ENCODE measurements at regions not wholly inside any gene's neighbourhood (a gene's known extent, or its start where the extent isn't known, plus 50 kb on each side); places are given as distances from the start of the nearest gene placed in this dataset.
"Not testable (repeated sequence)": the region's sequence is repeated elsewhere in the genome, so short reads cannot be mapped to it uniquely, and the experiment has no call there.

DNA sequence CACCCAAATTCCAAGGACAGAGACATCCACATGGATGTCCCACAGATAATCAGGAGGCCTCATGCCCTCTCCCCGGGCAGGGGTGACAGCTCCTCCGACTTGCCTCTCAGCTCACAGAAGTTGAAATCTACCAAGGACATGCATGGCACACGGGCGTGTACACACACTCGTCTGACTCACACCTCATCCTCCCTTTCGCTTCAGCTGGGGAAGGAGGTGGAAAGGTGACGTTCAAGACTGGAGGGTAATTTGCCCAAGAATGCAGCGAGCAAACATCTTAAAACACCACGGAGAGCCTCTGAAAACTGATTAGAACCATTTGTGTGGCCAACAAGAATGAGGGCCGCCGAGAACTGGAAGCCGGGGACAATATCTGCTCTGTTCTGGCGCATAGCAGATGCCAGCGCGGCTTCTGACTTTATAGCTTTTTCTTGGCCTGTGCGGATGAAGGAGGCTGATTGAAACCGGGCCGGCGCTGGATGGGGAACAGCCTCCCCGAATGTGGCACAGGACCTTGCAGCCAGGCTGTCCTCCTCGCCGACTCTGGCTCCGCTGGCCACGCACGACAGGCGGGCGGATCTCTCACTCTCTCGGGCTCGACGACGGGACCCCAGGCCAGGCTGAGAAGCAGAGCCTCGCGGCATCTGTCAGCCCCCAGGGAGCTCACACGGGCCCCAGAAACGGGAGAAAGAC lies 100.9 kb downstream of the C16orf95 start:
- H3K36me3 Mint-ChIP-seq = no peaks in the 10 kb centered on the region
- peaks cover 0 to 6% of the 10 kb centered on the region in 2 donors for H3K9me3 Mint-ChIP-seq
- ATAC-seq = no peak
- H3K27ac Mint-ChIP-seq = no peak overlapping the region
- no peak for DNase-seq (ENCODE audit: low spot score in 2 of 2)

DNA sequence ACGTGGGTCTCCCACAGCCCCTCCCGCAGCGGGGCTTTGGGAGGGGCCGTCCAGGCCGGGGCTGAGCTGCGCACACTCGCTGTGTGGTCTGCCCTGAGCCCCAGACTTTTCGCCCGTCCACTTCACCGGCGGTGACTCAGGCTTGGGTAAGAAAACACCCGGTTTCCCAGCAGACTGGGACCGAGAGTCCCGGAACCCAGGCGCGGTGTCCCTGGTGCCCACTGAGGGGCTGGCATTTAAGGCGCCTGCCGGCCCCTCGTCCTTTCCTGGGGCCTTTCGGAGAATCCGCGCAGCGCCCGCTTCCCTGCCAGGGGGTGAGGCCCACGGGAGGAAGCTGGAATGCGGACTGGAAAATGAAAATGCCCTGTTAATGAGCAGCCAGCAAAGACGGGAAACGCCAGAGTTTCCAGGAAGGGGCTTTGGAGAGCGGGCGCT lies 100.3 kb downstream of the C16orf95 start:
- Mint-ChIP-seq H3K27ac (no peak overlapping the region), H3K36me3 (no peaks in the 10 kb centered on the region), H3K9me3 (peaks cover 0 to 6% of the 10 kb centered on the region in 2 donors)
- DNase-seq (ENCODE audit: low spot score in 2 of 2) (no peak), ATAC-seq (no peak)

DNA sequence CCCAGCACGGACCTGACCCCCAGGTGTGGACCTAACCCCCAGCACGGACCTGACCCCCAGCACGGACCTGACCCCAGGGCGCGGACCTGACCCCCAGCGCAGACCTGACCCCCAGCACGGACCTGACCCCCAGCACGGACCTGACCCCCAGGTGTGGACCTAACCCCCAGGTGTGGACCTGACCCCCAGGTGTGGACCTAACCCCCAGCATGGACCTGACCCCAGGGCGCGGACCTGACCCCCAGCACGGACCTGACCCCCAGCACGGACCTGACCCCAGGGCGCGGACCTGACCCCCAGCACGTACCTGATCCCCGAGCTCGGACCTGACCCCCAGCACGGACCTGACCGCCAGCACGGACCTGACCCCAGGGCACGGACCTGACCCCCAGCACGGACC lies 99.4 kb downstream of the C16orf95 start:
- H3K27ac Mint-ChIP-seq; H3K36me3 Mint-ChIP-seq; ATAC-seq; DNase-seq (ENCODE audit: low spot score in 2 of 2); H3K9me3 Mint-ChIP-seq: not testable (repeated sequence)

DNA sequence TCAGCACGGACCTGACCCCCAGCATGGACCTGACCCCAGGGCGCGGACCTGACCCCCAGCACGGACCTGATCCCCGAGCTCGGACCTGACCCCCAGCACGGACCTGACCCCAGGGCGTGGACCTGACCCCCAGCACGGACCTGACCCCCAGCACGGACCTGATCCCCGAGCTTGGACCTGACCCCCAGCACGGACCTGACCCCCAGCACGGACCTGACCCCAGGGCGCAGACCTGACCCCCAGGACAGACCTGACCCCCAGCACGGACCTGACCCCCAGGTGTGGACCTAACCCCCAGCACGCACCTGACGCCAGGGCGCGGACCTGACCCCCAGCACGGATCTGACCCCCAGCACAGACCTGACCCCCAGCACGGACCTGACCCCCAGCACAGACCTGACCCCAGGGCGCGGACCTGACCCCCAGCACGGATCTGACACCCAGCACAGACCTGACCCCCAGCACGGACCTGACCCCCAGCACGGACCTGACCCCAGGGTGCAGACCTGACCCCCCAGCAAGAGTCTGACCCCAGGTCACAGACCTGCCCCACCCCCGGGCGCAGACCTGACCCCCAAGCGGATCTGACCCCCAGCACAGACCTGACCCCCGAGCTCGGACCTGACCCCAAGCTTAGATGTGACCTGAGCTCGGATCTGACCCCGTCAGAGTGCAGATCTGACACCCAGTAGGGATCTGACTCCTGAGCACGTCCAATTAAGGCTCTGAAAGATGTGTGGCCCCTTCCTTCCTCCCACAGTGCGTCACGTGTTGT lies 98.7 kb downstream of the C16orf95 start:
- ATAC-seq (no peak), DNase-seq (ENCODE audit: low spot score in 2 of 2) (no peak)
- H3K9me3 Mint-ChIP-seq = peaks cover 0 to 6% of the 10 kb centered on the region in 2 donors
- no peak overlapping the region for H3K27ac Mint-ChIP-seq
- H3K36me3 Mint-ChIP-seq = no peaks in the 10 kb centered on the region

DNA sequence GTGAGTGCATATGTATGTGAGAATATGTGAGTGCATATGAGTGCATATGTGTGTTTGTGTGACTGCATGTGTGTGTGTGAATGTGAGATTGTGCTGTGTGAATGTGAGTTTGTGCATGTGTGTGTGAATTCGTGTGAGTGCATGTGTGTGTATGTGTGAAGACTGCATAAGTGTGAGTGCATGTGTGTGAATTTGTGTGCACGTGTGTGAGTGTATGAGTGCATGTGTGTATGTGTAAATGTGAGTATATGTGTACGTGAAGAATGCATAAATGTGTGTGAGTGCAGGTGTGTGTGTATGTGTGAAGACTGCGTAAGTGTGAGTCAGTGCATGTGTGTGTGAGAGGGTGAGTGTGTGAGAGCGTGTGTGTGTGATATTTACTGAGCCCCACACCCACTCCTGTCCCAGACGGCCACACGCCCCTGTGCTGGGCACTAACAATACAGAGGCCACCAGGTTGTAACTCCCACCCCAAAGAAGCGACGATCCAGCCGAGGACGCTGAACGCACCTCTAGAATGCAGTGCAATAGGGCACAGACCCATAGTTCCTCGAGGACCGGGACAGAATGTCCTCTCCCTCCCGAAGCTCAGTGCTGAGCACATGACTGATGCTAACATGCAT lies 97.8 kb downstream of the C16orf95 start:
- H3K9me3 Mint-ChIP-seq = peaks cover 0 to 6% of the 10 kb centered on the region in 2 donors
- ATAC-seq = no peak

DNA sequence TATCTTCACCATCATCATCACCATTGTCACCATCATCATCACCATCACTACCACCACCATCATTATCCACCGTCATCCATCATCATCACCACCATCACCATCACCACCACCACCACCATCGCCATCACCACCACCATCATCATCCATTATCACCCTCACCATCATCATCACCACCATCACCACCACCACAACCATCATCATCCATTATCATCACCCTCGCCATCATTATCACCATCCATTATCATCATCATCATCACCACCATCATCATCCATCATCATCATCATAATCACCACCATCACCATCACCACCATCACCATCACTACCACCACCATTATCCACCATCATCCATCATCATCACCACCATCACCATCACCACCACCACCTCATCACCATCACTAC lies 95.6 kb downstream of the C16orf95 start:
- DNase-seq (ENCODE audit: low spot score in 2 of 2) (no peak), ATAC-seq (no peak)
- Mint-ChIP-seq H3K27ac (no peak overlapping the region), H3K9me3 (peaks cover 0 to 6% of the 10 kb centered on the region in 2 donors), H3K36me3 (no peaks in the 10 kb centered on the region)

More for the DNA sequence above, 97.8 kb downstream of the C16orf95 start:
- Mint-ChIP-seq H3K27ac (no peak overlapping the region), H3K36me3 (no peaks in the 10 kb centered on the region)
- no peak for DNase-seq (ENCODE audit: low spot score in 2 of 2)

DNA sequence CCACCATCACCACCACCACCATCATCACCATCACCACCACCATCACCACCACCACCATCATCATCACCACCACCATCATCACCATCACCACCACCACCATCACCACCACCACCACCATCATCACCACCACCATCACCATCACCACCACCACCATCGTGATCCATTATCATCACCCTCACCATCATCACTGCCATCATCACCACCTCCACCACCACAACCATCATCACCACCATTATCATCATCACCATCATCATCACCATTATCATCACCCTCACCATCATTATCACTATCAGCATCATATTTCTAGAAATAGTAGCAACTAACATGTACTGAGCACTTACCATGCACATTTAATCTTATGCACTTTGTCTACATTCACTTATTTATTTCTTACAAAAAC lies 94.9 kb downstream of the C16orf95 start:
- H3K36me3 Mint-ChIP-seq = no peaks in the 10 kb centered on the region
- DNase-seq (ENCODE audit: low spot score in 2 of 2) (no peak), ATAC-seq (no peak)
- H3K27ac Mint-ChIP-seq = no peak overlapping the region
- peaks cover 0 to 6% of the 10 kb centered on the region in 2 donors for H3K9me3 Mint-ChIP-seq

DNA sequence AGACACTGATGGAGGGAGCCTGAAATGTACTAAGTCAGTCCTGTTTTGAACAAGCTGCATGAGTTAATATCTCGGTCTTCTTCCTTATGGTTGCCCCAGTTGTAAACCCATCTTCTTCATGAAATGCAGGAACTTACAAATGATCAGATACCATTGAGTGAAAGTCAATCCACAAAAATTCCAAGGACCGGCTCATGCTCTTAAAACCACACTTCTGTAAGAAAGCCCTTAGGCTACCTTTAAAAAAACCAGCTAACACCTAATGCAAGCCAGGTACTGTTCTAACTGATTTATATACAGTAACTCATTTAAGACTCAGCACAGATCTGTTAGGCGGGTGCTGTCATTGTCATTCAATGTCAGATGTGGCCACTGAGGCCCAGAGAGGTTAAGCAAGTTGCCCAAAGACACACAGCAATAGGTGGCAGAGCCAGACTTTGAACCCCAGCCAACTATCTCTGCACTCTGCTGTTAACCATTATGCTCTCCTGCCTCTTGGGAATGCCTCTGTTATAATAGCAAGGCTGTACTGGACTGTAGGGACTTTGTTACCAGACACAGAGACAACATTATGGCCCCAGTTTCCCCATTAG lies 93.4 kb downstream of the C16orf95 start:
- Mint-ChIP-seq H3K9me3 (peaks cover 0 to 6% of the 10 kb centered on the region in 2 donors), H3K36me3 (no peaks in the 10 kb centered on the region)
- no peak for ATAC-seq

DNA sequence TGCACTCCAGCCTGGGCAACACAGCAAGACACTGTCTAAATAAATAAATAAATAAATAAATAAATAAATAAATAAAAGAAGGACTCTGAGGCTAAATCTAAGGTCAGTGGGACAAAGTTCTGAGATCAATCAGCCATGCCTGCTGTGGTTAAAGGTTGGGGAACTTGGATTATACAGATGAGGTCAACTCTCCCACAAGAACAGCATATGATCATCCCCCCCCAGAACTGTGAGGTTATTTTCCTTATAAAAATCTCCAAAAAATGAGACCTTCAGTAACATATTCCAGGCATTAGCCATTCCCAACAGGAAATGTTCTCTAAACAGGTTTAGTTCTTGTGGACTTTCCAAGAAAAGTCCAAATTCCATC lies 90.3 kb downstream of the C16orf95 start:
- ATAC-seq (no peak), DNase-seq (ENCODE audit: low spot score in 2 of 2) (no peak)
- H3K36me3 Mint-ChIP-seq = no peaks in the 10 kb centered on the region
- no peak overlapping the region for H3K27ac Mint-ChIP-seq
- no peaks in the 10 kb centered on the region for H3K9me3 Mint-ChIP-seq

More for the DNA sequence above, 93.4 kb downstream of the C16orf95 start:
- DNase-seq (ENCODE audit: low spot score in 2 of 2) = no peak
- no peak overlapping the region for H3K27ac Mint-ChIP-seq

DNA sequence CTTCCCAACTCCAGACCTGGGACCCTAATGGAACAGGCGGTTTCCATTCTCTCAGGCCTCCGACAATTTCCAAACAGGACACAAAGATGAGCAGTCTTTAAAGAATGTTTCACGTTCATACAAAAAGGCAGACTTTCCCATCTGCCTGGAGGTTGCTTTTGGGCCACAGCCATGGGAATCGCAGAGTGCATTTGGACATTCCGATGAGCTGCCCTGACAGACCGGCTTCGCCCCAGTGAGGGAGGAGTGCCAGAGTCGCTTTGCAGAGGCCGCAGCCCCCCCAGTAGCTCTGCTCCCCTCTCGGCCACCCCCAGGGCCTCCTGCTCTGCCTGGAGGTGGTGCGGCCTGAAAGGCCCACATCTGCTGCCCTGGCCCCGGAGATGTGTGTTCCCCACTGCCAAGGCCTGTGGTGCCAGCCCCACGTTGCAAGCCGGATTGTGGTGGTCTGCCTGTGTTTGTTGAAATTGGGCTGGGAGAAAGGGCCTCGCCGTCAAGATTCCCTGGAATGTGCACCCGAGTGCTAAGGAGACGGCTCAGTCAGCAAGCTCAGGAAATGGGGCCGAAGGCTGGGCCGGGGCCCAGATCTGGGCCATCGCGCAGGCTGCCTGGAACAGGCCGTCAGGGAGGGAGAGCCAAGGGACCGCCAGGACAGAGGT lies 89.8 kb downstream of the C16orf95 start:
- DNase-seq (ENCODE audit: low spot score in 2 of 2) = no peak
- no peak overlapping the region for H3K27ac Mint-ChIP-seq
- no peaks in the 10 kb centered on the region for H3K9me3 Mint-ChIP-seq
- H3K36me3 Mint-ChIP-seq = no peaks in the 10 kb centered on the region
- no peak for ATAC-seq

DNA sequence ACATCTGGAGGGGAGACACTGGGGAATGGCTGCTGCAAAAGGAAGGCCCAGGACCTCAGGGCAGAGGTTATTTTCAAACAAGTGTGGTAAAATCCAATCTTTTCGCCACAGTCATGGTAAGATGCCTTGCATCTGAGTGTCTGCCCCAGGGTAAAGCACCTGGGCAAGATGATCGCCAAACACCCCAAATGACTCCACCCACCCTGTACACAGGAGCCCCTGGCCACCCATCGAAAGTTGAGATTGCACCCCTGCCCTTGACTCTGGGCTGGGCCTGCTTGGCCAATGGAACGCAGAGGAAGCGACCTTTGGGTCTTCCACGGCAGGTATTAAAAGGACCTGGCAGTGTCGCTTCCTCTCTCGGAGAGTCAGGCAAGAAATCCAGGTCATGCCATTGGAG lies 88.8 kb downstream of the C16orf95 start:
- ATAC-seq = no peak
- Mint-ChIP-seq H3K9me3 (no peaks in the 10 kb centered on the region), H3K36me3 (no peaks in the 10 kb centered on the region), H3K27ac (no peak overlapping the region)
- no peak for DNase-seq (ENCODE audit: low spot score in 2 of 2)

DNA sequence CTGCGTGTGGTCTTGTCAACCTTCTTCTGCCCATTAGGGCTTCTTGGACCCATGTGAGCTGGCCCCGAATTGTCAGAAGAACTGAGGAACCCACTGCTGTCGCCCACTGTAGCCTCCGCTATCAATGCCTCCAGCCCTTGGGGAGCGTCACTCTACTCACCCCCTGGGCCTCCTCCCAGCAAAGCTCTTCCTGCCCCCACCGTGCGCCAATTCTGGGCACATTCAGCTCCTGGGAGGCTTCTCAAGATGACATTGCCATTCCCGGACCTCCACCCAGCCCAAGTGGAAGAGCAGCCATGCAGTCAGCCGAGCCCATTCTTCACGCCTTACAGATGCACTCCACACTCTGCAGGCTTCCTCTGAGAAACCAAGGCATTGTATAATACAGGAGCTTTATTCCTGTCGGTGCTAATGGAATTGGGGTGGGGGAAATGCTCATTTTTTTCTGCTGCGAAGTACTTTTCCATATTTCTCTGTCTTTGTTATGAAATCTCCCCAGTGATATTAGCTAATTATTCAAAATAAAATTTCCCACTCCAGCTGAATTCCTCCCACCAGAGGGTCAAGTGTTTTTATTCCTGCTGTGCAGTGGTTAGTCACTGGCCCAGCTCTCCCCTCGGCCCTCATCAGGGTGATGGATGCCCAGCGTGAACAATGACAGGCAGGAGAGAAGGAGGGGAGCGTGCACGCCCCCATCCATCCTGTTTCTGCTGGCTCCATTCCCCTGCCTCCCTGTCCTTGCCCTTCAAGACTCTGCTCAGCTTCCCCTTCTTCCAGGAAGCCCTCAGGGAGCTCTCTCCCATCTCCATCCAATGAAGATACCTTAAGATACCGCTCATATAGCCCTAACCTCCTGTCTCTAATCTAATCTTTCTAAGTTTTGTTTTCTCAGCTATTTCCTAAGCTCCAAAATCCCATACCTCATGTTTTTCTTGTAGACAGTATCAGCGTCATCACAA lies 87.7 kb downstream of the C16orf95 start:
- no peak for ATAC-seq
- no peaks in the 10 kb centered on the region for H3K9me3 Mint-ChIP-seq
- no peaks in the 10 kb centered on the region for H3K36me3 Mint-ChIP-seq
- no peak for DNase-seq (ENCODE audit: low spot score in 2 of 2)
- no peak overlapping the region for H3K27ac Mint-ChIP-seq

DNA sequence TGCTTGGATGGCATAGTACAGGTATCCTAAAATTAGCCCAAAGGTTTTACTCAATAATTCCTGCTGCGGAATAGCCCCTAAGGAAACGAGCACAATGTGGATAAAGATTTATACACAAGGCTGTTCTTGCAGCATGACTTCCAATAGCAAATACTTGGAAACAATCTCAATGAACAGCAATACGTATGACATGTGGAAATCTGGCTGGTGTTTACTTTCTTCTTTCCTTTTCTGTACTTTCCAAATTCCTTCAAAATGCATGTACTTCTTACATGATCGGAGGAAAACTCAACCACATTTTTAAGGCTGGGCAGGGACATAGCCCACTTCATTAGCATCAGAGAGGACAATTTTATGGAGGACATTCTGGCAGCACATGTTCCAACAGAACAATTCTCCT lies 86.6 kb downstream of the C16orf95 start:
- Mint-ChIP-seq H3K27ac (no peak overlapping the region), H3K9me3 (no peaks in the 10 kb centered on the region), H3K36me3 (no peaks in the 10 kb centered on the region)
- DNase-seq (ENCODE audit: low spot score in 2 of 2) (no peak), ATAC-seq (no peak)

DNA sequence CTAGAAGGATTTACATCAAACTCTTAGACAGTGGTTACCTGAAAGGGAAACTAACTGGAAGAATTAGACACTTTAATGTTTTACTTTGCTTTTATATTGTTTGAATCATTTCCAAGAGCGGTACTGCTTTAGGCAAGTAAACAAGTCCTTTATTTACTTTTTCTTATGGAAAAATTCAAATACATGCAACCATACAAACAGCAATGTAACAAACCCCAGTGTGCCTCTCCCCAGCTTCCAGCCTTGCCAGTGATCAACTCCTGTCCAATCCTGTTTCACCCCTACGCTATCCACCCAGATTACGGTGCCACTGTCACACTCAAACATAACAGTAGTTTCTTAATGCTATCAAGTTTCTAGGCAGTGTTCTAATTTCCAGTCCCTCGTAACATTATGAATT lies 85.9 kb downstream of the C16orf95 start:
- H3K27ac Mint-ChIP-seq = no peak overlapping the region
- ATAC-seq (no peak), DNase-seq (ENCODE audit: low spot score in 2 of 2) (no peak)

DNA sequence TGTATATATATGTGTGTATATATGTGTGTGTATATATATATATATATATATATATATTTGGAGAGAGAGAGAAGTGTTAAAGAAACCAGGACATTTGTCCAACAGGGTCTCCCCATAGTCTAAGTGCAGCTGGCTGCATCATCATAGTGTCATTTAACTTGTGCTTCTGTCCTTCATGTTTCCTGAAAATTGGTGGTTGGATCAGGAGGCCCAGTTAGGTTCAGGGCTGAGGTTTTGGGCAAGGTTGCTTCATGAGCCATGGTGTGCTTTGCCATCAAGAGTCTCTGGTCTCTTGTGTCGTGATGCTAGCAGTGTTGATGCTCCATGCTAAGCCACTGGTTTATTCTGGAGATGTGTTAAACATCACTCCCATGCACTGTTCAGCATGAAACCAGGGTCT lies 85.3 kb downstream of the C16orf95 start:
- no peak for DNase-seq (ENCODE audit: low spot score in 2 of 2)
- ATAC-seq = no peak
- no peaks in the 10 kb centered on the region for H3K36me3 Mint-ChIP-seq
- no peak overlapping the region for H3K27ac Mint-ChIP-seq
- no peaks in the 10 kb centered on the region for H3K9me3 Mint-ChIP-seq

More for the DNA sequence above, 85.9 kb downstream of the C16orf95 start:
- no peaks in the 10 kb centered on the region for H3K36me3 Mint-ChIP-seq
- no peaks in the 10 kb centered on the region for H3K9me3 Mint-ChIP-seq

DNA sequence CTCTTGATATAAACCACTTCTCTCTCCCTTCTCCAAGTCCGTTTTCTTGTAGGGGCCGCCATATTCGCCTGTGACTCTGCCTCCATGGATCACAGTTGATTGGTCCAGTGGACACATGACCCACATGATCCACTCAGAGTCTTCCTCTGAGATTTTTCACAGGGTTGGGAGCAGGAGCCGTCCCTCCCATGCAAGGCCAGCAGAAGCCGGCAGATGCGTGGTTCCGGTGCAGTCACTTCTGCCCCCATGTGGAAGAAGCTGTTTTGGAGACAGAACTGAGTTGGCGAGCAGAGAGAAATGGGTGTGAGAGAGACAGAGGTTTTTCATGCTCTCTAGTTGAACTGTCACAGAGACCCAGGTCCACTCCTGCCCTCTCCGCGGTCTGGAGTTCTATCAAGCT lies 83.3 kb downstream of the C16orf95 start:
- H3K36me3 Mint-ChIP-seq = no peaks in the 10 kb centered on the region
- no peak overlapping the region for H3K27ac Mint-ChIP-seq
- ATAC-seq (no peak), DNase-seq (ENCODE audit: low spot score in 2 of 2) (no peak)
- H3K9me3 Mint-ChIP-seq = no peaks in the 10 kb centered on the region

Measured in activated naive CD4-positive, alpha-beta T cell treated with anti-CD3 and anti-CD28 coated beads, Interleukin-2, amount 50 U/mL, for 72 hours (primary cell).